Astrocyte of the cerebellum (primary cell): ENCODE measurements at regions not wholly inside any gene's neighbourhood (a gene's known extent, or its start where the extent isn't known, plus 50 kb on each side); places are given as distances from the start of the nearest gene placed in this dataset.

ENCODE experiments used
- DNase-seq: peaks from one replicate; pipeline ENCODE4 v3.0.0-alpha.2; 2011; ENCODE audit warnings: low read depth
- H3K4me3 ChIP-seq: 2 replicates; pipeline ENCODE4 v1.5.1; 2011; ENCODE audit warnings: mild to moderate bottlenecking, low read depth, low read length, moderate library complexity
- CTCF ChIP-seq: IDR thresholded peaks from 2 replicates; pipeline ENCODE4 v1.5.1; 2012; ENCODE audit warnings: low read length, low read depth, moderate library complexity, mild to moderate bottlenecking; ENCODE audit errors: missing control alignments
- in situ Hi-C: cut with HindIII; loops from 2 replicates; pipeline ENCODE4 v1.10.0; 2017; ENCODE audit warnings: low sequenced_read_pairs

- DNase-seq, result no peak
- in situ Hi-C loops, result no loop called here
- no peak overlapping the region for H3K4me3 ChIP-seq
- TF ChIP-seq CTCF, result no peak
These were observed 221.8 kb downstream of the UACA start for GRCh38 chr15:70541511-70541910.

DNA sequence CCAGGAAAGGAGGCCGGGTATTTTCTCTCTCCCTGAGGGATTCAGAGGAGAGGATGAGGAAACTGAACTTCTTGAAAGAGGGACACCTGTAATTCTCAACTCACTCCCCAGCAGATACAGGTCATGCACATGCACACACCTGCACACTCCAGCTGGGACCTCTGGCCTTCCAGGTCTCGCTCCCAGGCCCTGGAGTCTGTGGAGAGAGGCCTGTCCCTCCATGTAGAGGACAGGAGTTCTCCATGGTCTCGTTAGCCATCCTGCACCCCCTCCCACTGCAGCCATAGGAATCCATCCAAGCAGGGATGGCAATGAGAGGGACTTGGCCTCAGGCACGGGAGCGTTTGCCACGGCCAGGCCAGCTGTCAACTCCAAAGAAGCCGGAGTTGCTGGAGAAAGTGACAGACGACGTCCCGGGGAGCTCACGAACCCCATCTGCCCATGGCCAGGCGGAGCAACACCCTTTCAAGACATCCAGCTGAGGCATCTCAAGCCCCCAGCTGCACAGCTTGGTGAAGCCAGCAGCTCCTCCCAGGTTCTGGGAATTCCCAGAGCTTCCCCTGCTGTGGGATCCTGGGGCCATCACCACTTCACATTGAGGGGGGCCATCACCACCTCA is 223.3 kb downstream of the UACA start:
- DNase-seq, result no peak
- in situ Hi-C loops, result no loop called here
- no peak overlapping the region for H3K4me3 ChIP-seq
- no peak for TF ChIP-seq CTCF

DNA sequence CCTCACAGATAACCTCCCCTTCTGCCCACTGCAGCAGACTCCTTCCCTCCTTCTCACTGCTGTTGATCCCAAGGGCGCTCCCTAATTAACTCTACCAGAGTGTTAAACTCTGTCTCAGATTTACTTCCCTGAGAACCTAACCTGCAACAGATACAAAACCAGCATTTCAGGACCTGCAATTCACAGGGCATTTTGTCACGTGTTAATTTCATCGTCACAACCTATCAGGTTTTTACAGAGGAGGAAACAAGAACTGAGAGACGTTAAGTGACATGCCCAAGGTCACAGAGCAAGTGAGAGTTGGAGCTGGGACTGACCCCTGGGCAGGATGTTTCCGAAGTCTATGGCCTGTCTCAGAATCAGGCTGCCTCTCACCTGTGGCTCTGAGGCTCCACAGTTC is 223.9 kb downstream of the UACA start:
- in situ Hi-C loops, result no loop called here
- DNase-seq, result no peak
- no peak overlapping the region for H3K4me3 ChIP-seq
- no peak for TF ChIP-seq CTCF

- no peak overlapping the region for H3K4me3 ChIP-seq
- in situ Hi-C loops, result no loop called here
- DNase-seq, result no peak
- TF ChIP-seq CTCF, result no peak
These were observed 225.1 kb downstream of the UACA start for GRCh38 chr15:70538278-70538677.

- no peak for DNase-seq
- TF ChIP-seq CTCF, result no peak
- no peak overlapping the region for H3K4me3 ChIP-seq
- in situ Hi-C loops, result no loop called here
These were observed 227.4 kb downstream of the UACA start for GRCh38 chr15:70535955-70536338.

- no peak overlapping the region for H3K4me3 ChIP-seq
- no peak for DNase-seq
- in situ Hi-C loops, result no loop called here
- no peak for TF ChIP-seq CTCF
These were observed 228.0 kb downstream of the UACA start for GRCh38 chr15:70535071-70535954.
